ENCODE measurements at regions not wholly inside any gene's neighbourhood (a gene's known extent, or its start where the extent isn't known, plus 50 kb on each side); places are given as distances from the start of the nearest gene placed in this dataset.
"Not testable (repeated sequence)": the region's sequence is repeated elsewhere in the genome, so short reads cannot be mapped to it uniquely, and the experiment has no call there.

DNA sequence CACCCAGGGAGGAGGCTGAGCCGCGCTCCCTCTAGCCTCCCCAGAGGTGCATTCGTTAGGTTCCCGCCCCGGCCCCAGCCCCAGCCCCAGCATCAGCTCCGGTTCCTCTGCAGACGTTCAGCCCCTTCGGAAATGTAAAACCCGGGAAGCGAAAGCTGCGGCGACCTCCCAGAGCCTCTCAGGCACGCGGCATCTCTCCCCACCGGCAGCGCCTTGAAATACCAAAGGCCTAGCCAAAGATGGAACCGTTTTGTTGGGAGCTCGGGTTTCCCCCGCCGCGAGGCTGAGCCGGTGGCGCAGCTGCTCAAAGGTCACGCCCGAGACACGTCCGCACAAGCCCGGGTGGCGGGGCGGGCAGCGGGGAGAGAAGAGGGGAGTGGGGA lies 77.8 kb upstream of the HES1 start:
- Histone ChIP-seq H3K27me3 (ENCODE audit: insufficient read depth, low read length) (no peaks in the 10 kb centered on the region), H3K36me3 (ENCODE audit: insufficient read depth, low read length) (no peaks in the 10 kb centered on the region), H3K4me3 (ENCODE audit: low read length) (peak overlapping the region; percentile 29), H3K4me1 (ENCODE audit: insufficient read depth, low read length) (peaks cover 8% of the 10 kb centered on the region), H2AFZ (ENCODE audit: low read depth, low read length) (no peak overlapping the region), H3K9me3 (ENCODE audit: low read length) (no peaks in the 10 kb centered on the region)

- Histone ChIP-seq H3K36me3 (ENCODE audit: insufficient read depth, low read length) (no peaks in the 10 kb centered on the region), H3K9me3 (ENCODE audit: low read length) (no peaks in the 10 kb centered on the region), H3K27me3 (ENCODE audit: insufficient read depth, low read length) (no peaks in the 10 kb centered on the region), H3K4me3 (ENCODE audit: low read length) (no peak overlapping the region), H3K4me1 (ENCODE audit: insufficient read depth, low read length) (peaks cover 8% of the 10 kb centered on the region), H2AFZ (ENCODE audit: low read depth, low read length) (no peak overlapping the region)
Measured at GRCh38 chr3:194058753-194059152, 77.2 kb upstream of the HES1 start.

- H3K9me3 ChIP-seq (ENCODE audit: low read length): no peaks in the 10 kb centered on the region
- no peaks in the 10 kb centered on the region for H3K36me3 ChIP-seq (ENCODE audit: insufficient read depth, low read length)
- peaks cover 10% of the 10 kb centered on the region for H3K4me1 ChIP-seq (ENCODE audit: insufficient read depth, low read length)
- no peaks in the 10 kb centered on the region for H3K27me3 ChIP-seq (ENCODE audit: insufficient read depth, low read length)
- no peak overlapping the region for H2AFZ ChIP-seq (ENCODE audit: low read depth, low read length)
- no peak overlapping the region for H3K4me3 ChIP-seq (ENCODE audit: low read length)
Measured at GRCh38 chr3:194061421-194062030, 74.4 kb upstream of the HES1 start.

DNA sequence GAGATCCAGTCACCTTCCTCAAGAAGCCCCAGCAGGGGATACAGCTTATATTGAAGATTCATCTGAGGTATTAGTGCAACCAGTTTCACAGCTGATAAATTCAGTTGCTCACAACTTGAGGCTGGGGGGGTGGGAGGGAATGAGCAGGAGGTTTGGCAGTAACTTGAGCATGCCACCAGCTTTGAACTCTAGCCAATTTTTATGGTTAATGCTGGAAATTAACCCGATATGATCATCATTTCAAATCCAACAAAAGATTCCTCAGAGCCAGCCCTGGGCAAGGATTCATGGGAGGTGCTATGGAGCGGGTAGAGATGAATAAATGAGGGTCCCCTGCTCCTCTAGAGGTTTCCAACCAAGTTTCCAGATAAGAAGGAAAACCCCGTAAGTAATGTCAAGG lies 73.1 kb upstream of the HES1 start:
- H3K9me3 ChIP-seq (ENCODE audit: low read length): no peaks in the 10 kb centered on the region
- no peak overlapping the region for H2AFZ ChIP-seq (ENCODE audit: low read depth, low read length)

DNA sequence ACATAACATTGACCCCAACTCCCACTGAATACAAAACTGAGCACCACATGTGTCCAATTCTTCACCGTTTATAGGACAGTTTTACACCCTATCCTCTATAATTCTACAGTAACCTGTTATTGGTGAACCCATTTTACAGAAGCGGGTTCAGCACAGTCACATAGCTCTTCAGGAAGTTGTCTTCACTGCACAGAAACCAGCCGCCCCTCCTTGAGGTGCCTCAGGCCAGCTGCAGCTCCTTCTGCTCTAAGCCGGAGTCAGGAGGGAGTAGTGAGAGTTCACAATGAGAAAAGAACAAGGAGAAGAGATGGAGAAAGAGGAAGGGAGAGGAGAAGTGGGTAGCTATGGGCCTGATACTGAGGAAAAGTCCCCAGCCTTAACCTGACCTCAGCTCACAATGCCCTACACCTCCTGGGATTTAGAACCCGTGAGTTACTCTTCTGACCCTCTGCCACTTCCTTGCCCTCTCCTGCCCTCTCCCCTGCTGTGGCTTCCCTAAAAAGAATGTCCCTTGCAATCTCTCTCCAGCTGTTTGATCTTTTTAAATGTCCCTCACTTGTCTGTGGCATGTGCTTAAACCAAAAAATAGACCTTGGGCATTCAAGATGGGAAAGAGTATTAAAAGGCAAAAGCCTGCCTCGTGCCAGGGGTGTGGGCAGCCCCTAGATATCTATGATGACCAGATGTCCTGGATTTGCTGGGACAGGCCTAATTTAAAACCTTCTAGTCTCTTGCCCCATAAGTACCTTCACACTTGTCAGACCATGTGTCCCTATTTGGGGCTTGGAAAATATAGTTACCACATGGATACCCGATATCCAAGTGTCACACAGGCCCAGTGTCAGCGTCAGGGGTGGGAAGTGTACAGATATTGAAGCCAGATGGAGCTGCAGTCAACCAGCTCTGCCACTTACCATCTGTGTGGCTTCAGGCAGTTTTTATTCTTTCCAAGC lies 71.3 kb upstream of the HES1 start:
- Histone ChIP-seq H3K27me3 (ENCODE audit: insufficient read depth, low read length) (no peaks in the 10 kb centered on the region), H3K9me3 (ENCODE audit: low read length) (no peaks in the 10 kb centered on the region), H2AFZ (ENCODE audit: low read depth, low read length) (no peak overlapping the region), H3K36me3 (ENCODE audit: insufficient read depth, low read length) (no peaks in the 10 kb centered on the region), H3K4me3 (ENCODE audit: low read length) (no peak overlapping the region), H3K4me1 (ENCODE audit: insufficient read depth, low read length) (peaks cover 2% of the 10 kb centered on the region)

More for the DNA sequence above, 73.1 kb upstream of the HES1 start:
- H3K4me1 ChIP-seq (ENCODE audit: insufficient read depth, low read length): peaks cover 6% of the 10 kb centered on the region
- no peaks in the 10 kb centered on the region for H3K27me3 ChIP-seq (ENCODE audit: insufficient read depth, low read length)
- no peaks in the 10 kb centered on the region for H3K36me3 ChIP-seq (ENCODE audit: insufficient read depth, low read length)
- H3K4me3 ChIP-seq (ENCODE audit: low read length): no peak overlapping the region

GRCh38 chr3:194067327-194067726 lies 68.6 kb upstream of the HES1 start:
- H3K9me3 ChIP-seq (ENCODE audit: low read length); H3K27me3 ChIP-seq (ENCODE audit: insufficient read depth, low read length); H3K36me3 ChIP-seq (ENCODE audit: insufficient read depth, low read length); H2AFZ ChIP-seq (ENCODE audit: low read depth, low read length); H3K4me1 ChIP-seq (ENCODE audit: insufficient read depth, low read length); H3K4me3 ChIP-seq (ENCODE audit: low read length): not testable (repeated sequence)

DNA sequence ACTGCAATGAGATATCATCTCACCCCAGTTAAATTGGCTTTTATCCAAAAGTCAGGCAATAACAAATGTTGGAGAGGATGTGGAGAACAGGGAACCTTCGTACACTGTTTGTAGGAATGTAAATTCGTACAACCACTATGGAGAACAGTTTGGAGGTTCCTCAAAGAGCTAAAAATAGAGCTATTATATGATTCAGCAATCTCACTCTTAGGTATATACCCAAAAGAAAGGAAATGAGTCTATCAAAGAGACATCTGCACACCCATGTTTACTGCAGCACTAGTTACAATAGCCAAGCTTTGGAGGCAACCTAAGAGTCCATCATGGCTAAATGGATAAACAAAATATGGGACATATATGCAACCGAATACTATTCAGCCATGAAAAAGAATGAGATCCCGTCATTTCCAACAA lies 68.0 kb upstream of the HES1 start:
- H3K4me1 ChIP-seq (ENCODE audit: insufficient read depth, low read length): peaks cover 9% of the 10 kb centered on the region
- no peaks in the 10 kb centered on the region for H3K36me3 ChIP-seq (ENCODE audit: insufficient read depth, low read length)
- no peak overlapping the region for H3K4me3 ChIP-seq (ENCODE audit: low read length)
- no peaks in the 10 kb centered on the region for H3K9me3 ChIP-seq (ENCODE audit: low read length)
- H3K27me3 ChIP-seq (ENCODE audit: insufficient read depth, low read length): peaks cover 5% of the 10 kb centered on the region
- H2AFZ ChIP-seq (ENCODE audit: low read depth, low read length): no peak overlapping the region

DNA sequence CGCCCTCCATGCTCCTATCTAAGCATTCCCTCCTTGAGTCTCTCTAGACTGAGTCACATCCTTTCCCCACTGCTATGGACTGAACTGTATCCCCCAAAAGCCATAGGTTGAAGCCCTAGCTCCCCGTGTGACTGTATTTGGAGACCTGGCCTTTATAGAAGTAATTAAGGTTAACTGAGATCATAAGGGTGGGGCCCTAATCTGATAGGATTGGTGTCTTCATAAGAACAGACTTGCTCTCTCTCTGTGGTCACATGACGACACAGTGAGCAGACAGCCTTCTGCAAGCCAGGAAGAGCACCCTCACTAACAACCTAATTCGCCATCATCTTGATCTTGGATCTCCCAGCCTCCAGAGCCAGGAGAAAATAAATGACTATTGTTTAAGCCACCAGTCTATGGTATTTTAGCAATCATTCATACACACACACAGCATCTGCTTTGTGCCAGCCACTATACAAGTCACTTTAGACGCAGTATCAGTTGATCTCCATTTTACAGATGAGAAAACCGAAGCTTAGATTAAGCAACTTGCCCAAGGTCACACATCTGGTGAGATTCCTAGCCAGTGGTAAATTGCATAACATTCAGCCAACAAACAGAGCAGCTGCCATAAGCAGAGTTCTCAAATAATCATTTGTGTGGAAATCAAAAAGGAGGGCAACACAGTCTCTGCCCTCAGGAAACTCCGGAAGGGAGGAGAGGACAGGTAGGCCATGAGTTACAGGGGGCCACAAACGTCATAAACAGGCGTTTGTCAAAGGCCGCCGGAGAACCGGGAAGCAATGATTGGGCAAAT lies 66.3 kb upstream of the HES1 start:
- H3K27me3 ChIP-seq (ENCODE audit: insufficient read depth, low read length): peaks cover 5% of the 10 kb centered on the region
- H2AFZ ChIP-seq (ENCODE audit: low read depth, low read length): no peak overlapping the region
- H3K36me3 ChIP-seq (ENCODE audit: insufficient read depth, low read length): no peaks in the 10 kb centered on the region

GRCh38 chr3:194070220-194070633 lies 65.7 kb upstream of the HES1 start:
- Histone ChIP-seq H2AFZ (ENCODE audit: low read depth, low read length) (peak overlapping the region; percentile 57), H3K4me3 (ENCODE audit: low read length) (peak overlapping the region; percentile 48), H3K27me3 (ENCODE audit: insufficient read depth, low read length) (peaks cover 5% of the 10 kb centered on the region), H3K4me1 (ENCODE audit: insufficient read depth, low read length) (peaks cover 7% of the 10 kb centered on the region), H3K36me3 (ENCODE audit: insufficient read depth, low read length) (no peaks in the 10 kb centered on the region), H3K9me3 (ENCODE audit: low read length) (no peaks in the 10 kb centered on the region)

More for the DNA sequence above, 66.3 kb upstream of the HES1 start:
- H3K4me1 ChIP-seq (ENCODE audit: insufficient read depth, low read length): peaks cover 8% of the 10 kb centered on the region
- H3K4me3 ChIP-seq (ENCODE audit: low read length): no peak overlapping the region
- no peaks in the 10 kb centered on the region for H3K9me3 ChIP-seq (ENCODE audit: low read length)

DNA sequence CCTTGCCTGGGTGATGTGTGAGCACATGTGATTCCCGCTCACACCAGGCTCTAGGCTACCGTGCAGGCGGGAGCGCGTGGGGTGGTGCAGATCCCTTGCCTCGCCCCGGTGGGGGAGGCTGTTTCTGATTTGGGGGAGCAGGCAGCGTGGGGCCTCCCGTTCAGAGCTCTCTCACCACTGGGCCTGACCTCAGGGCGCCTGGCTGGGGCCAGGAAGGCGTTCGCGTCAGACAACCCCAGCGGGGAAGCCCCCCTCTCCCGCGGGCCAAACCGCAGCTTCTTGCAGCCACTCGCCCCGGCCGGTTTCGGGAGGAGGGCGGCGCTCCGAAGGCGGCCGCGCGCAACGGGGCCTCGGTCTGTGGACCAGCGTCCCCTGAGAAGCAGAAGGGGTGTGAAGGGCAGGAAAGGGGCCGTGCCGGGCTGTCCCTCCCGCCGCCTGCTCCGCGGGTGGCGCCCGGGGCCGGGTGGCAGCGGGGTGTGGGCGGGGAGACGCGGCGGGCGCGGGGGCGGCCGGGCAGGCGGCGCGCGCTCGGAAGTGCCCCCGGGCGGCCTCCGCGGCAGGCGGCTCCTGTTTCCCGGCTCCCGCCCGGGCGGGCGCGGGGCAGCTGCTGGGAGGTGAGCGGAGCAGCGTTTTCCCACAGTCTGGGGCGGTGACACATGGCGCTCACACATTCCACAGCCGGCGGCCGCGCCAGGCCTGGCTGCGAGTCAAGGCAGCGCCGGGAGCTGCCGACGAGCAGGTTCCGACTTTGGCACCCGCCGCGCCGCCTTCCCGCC lies 65.1 kb upstream of the HES1 start:
- Histone ChIP-seq H3K9me3 (ENCODE audit: low read length) (no peaks in the 10 kb centered on the region), H2AFZ (ENCODE audit: low read depth, low read length) (peak overlapping the region; percentile 57), H3K36me3 (ENCODE audit: insufficient read depth, low read length) (no peaks in the 10 kb centered on the region), H3K4me1 (ENCODE audit: insufficient read depth, low read length) (peaks cover 11% of the 10 kb centered on the region), H3K4me3 (ENCODE audit: low read length) (peak overlapping the region; percentile 48), H3K27me3 (ENCODE audit: insufficient read depth, low read length) (peaks cover 5% of the 10 kb centered on the region)

DNA sequence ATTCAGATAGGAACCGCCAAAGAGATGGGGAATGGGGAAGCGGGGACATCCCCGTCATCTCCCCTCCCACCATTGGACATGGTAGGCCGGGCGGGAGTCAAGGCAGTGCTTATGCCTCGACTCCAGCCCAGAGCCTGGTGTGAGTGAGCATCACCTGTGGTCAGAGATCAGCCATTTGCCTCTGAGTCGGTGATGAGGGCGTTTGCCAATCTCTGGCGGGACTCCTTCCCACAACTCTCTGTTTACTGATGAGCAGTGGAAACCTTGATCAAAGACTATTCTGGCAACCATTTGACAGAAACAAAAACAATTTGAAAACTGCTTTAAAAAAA lies 63.9 kb upstream of the HES1 start:
- Histone ChIP-seq H2AFZ (ENCODE audit: low read depth, low read length) (no peak overlapping the region), H3K36me3 (ENCODE audit: insufficient read depth, low read length) (no peaks in the 10 kb centered on the region), H3K4me1 (ENCODE audit: insufficient read depth, low read length) (peaks cover 15% of the 10 kb centered on the region), H3K9me3 (ENCODE audit: low read length) (no peaks in the 10 kb centered on the region), H3K27me3 (ENCODE audit: insufficient read depth, low read length) (peaks cover 5% of the 10 kb centered on the region), H3K4me3 (ENCODE audit: low read length) (no peak overlapping the region)

GRCh38 chr3:194072691-194073279 lies 63.2 kb upstream of the HES1 start:
- no peak overlapping the region for H2AFZ ChIP-seq (ENCODE audit: low read depth, low read length)
- H3K4me1 ChIP-seq (ENCODE audit: insufficient read depth, low read length): peaks cover 15% of the 10 kb centered on the region
- H3K27me3 ChIP-seq (ENCODE audit: insufficient read depth, low read length): peaks cover 5% of the 10 kb centered on the region
- H3K4me3 ChIP-seq (ENCODE audit: low read length): no peak overlapping the region
- no peaks in the 10 kb centered on the region for H3K9me3 ChIP-seq (ENCODE audit: low read length)
- no peaks in the 10 kb centered on the region for H3K36me3 ChIP-seq (ENCODE audit: insufficient read depth, low read length)
